HepG2 (cell line): ENCODE measurements at regions not wholly inside any gene's neighbourhood (a gene's known extent, or its start where the extent isn't known, plus 50 kb on each side); places are given as distances from the start of the nearest gene placed in this dataset.

Experiments used
- CTCF ChIP-seq: sonication (generic); formaldehyde crosslinking; IDR thresholded peaks from 2 replicates; pipeline ENCODE4 v1.5.0; 2020; ENCODE audit warnings: mild to moderate bottlenecking, missing genetic modification reagents, moderate library complexity
- DPF2 ChIP-seq: sonication (generic); formaldehyde crosslinking; IDR thresholded peaks from 2 replicates; pipeline ENCODE4 v1.4.0; 2020; ENCODE audit warnings: mild to moderate bottlenecking, low read depth, missing genetic modification reagents, borderline replicate concordance
- GABPA ChIP-seq, 2 experiments: IDR thresholded peaks; 2 replicates each; pipeline ENCODE4 v1.6.1; 2011 to 2016; ENCODE audit warnings: low read depth in 2 of 2, low read length in 1 of 2, missing biosample characterization in 1 of 2, missing genetic modification characterization in 1 of 2
- MAFK ChIP-seq, 2 experiments: IDR thresholded peaks in 1 of 2; conservative IDR thresholded peaks in 1 of 2; 2 replicates each; pipeline ENCODE4 v1.6.1; 2011; ENCODE audit warnings: improper control_type of control experiment in 2 of 2, low read length in 2 of 2
- POLR2AphosphoS5 ChIP-seq: IDR thresholded peaks from 2 replicates; pipeline ENCODE4 v1.6.1; 2012; ENCODE audit warnings: low read depth, low read length

GRCh38 chr5:32523625-32524024 is 61.7 kb upstream of the SUB1 start:
- TF ChIP-seq GABPA (IDR thresholded peaks at IDR 0.05; ENCODE audit: low read depth, low read length) (no peak), GABPA (CRISPR knock-in tag; IDR thresholded peaks at IDR 0.05; ENCODE audit: low read depth) (no peak), POLR2AphosphoS5 (no peak), CTCF (peak; percentile 59), MAFK (conservative IDR thresholded peaks at IDR 0.05 in 1 of 2, IDR thresholded peaks at IDR 0.05 in 1 of 2; ENCODE audit: low read length in 2 of 2) (no peak), DPF2 (CRISPR knock-in tag) (no peak)
